A549 (cell line): ENCODE measurements at regions not wholly inside any gene's neighbourhood (a gene's known extent, or its start where the extent isn't known, plus 50 kb on each side); places are given as distances from the start of the nearest gene placed in this dataset.

Experiments used
- ATAC-seq, 2 experiments: fragments of 200-7000 bp in 1 of 2; fragments of >200 bp in 1 of 2; cut with Nextera tagmentation in 1 of 2; cut with Tn5 transposase in 1 of 2; 3 replicates each; pipeline versions ENCODE4 v1.8.0 to v1.9.1; 2018 to 2020; ENCODE audit warnings: mild to moderate bottlenecking in 1 of 2, moderate library complexity in 1 of 2
- CTCF ChIA-PET: fragments of 300-600 bp; sonication (Branson Sonifier 250); formaldehyde crosslinking; extraction: SDS; loops from one replicate; lab custom pipeline; 2021; ENCODE audit warnings: antibody characterized with exemption, inconsistent platforms; lab: Yijun Ruan, JAX
- POLR2A ChIA-PET: fragments of 350-600 bp; formaldehyde crosslinking; extraction: SDS; loops from one replicate; lab custom pipeline; 2021; ENCODE audit warnings: antibody characterized with exemption, inconsistent platforms; lab: Yijun Ruan, JAX
- DNase-seq, 2 experiments: peaks; one replicate each; pipeline versions ENCODE4 v3.0.0 to v3.0.0-alpha.2; 2011 to 2016; ENCODE audit warnings: low read depth in 1 of 2, low spot score in 1 of 2
- FAIRE-seq: peaks from 2 replicates; lab custom pipeline; 2011; peaks lifted over from hg19 to GRCh38; lab: Jason Lieb, UNC
- H3K27ac ChIP-seq, 2 experiments: fragments of >200 bp; sonication (Bioruptor Twin); formaldehyde crosslinking; 3 replicates each; pipeline ENCODE4 v1.5.1; 2016 to 2017
- H3K4me1 ChIP-seq: fragments of >200 bp; sonication (Bioruptor Twin); formaldehyde crosslinking; 3 replicates; pipeline ENCODE4 v1.6.1; 2016
- H3K4me2 ChIP-seq: fragments of >200 bp; sonication (Bioruptor Twin); formaldehyde crosslinking; 3 replicates; pipeline ENCODE4 v1.6.1; 2016
- H3K4me3 ChIP-seq: fragments of >200 bp; sonication (Bioruptor Twin); formaldehyde crosslinking; 3 replicates; pipeline ENCODE4 v1.5.1; 2016
- H3K9me3 ChIP-seq: fragments of >200 bp; sonication (Bioruptor Twin); formaldehyde crosslinking; 3 replicates; pipeline ENCODE4 v1.6.1; 2016
- ATOH8 ChIP-seq: fragments of 250-450 bp; sonication (Bioruptor Pico); IDR thresholded peaks from 2 replicates; pipeline ENCODE4 v1.5.0; 2020; ENCODE audit warnings: low read depth, mild to moderate bottlenecking, moderate library complexity
- BCL3 ChIP-seq: fragments of >200 bp; sonication (Bioruptor Twin); formaldehyde crosslinking; IDR thresholded peaks from 3 replicates; pipeline ENCODE4 v1.6.1; 2016
- CHD2 ChIP-seq: fragments of 150-350 bp; IDR thresholded peaks from 2 replicates; pipeline ENCODE4 v1.6.1; 2014; ENCODE audit warnings: low read length; ENCODE audit not compliant: partially characterized antibody
- CHD4 ChIP-seq: fragments of 200-600 bp; sonication (generic); IDR thresholded peaks from 2 replicates; pipeline ENCODE4 v1.6.1; 2016; ENCODE audit warnings: antibody characterized with exemption, mild to moderate bottlenecking, borderline replicate concordance
- E2F6 ChIP-seq: IDR thresholded peaks from 2 replicates; pipeline ENCODE4 v1.6.1; 2012; ENCODE audit warnings: low read depth, borderline replicate concordance
- EHMT2 ChIP-seq: fragments of 200-600 bp; sonication (generic); IDR thresholded peaks from 2 replicates; pipeline ENCODE4 v1.6.1; 2016; ENCODE audit warnings: antibody characterized with exemption, low read depth, mild to moderate bottlenecking, moderate library complexity
- ELK1 ChIP-seq: fragments of 150-350 bp; IDR thresholded peaks from 2 replicates; pipeline ENCODE4 v1.6.1; 2014; ENCODE audit warnings: low read depth, mild to moderate bottlenecking, low read length
- FOSL2 ChIP-seq, 2 experiments: fragments of 450-650 bp in 1 of 2; fragments of >200 bp in 1 of 2; sonication (Bioruptor Twin) in 1 of 2; formaldehyde crosslinking; IDR thresholded peaks; 2 replicates each; pipeline versions ENCODE4 v1.5.0 to v1.6.1; 2016 to 2020; ENCODE audit warnings: mild to moderate bottlenecking in 1 of 2, moderate library complexity in 1 of 2
- HOXB13 ChIP-seq: fragments of 250-450 bp; sonication (Bioruptor Pico); IDR thresholded peaks from 2 replicates; pipeline ENCODE4 v1.5.0; 2020; ENCODE audit warnings: low read depth, mild to moderate bottlenecking, moderate library complexity
- JUNB ChIP-seq: fragments of >200 bp; sonication (Bioruptor Twin); formaldehyde crosslinking; IDR thresholded peaks from 2 replicates; pipeline ENCODE4 v1.6.1; 2016
- NPAS2 ChIP-seq: fragments of 250-450 bp; sonication (Bioruptor Pico); IDR thresholded peaks from 2 replicates; pipeline ENCODE4 v1.8.0; 2022; ENCODE audit warnings: mild to moderate bottlenecking, moderate library complexity, borderline replicate concordance
- POLR2AphosphoS2 ChIP-seq: conservative IDR thresholded peaks from 2 replicates; pipeline ENCODE4 v1.6.1; 2012; ENCODE audit warnings: low read length, improper control_type of control experiment, inconsistent platforms
- RARB ChIP-seq: fragments of 250-450 bp; sonication (Bioruptor Pico); IDR thresholded peaks from 2 replicates; pipeline ENCODE4 v1.8.0; 2021; ENCODE audit warnings: mild to moderate bottlenecking, moderate library complexity
- RFX5 ChIP-seq: fragments of 450-650 bp; IDR thresholded peaks from 2 replicates; pipeline ENCODE4 v1.7.1; 2014; ENCODE audit warnings: antibody characterized with exemption, mild to moderate bottlenecking, moderate library complexity
- SREBF2 ChIP-seq: fragments of 450-650 bp; IDR thresholded peaks from 2 replicates; pipeline ENCODE4 v1.6.1; 2014; ENCODE audit warnings: mild to moderate bottlenecking, moderate library complexity
- USF2 ChIP-seq: fragments of 450-650 bp; IDR thresholded peaks from 2 replicates; pipeline ENCODE4 v1.6.1; 2014; ENCODE audit warnings: antibody characterized with exemption
- WGBS: methylation state at CpG from one replicate; pipeline ENCODE4 v1.1.6; 2017; ENCODE audit errors: missing lambda C conversion rate; 5-methylcytosine and 5-hydroxymethylcytosine counted together

GRCh38 chr7:153616711-153617325, 435.4 kb upstream of the DPP6 start:
- H3K4me2 ChIP-seq: no peak overlapping the region
- no peak overlapping the region for H3K4me3 ChIP-seq
- H3K4me1 ChIP-seq: no peaks in the 10 kb centered on the region
- no peak for ATAC-seq
- WGBS: 0% methylated on average over 8 of the region's 8 CpGs
- no peak overlapping the region for H3K27ac ChIP-seq
- ChIA-PET CTCF (interaction anchor here (1.4 kb wide), 1 partner anchor 10 kb away, joined by 3 read pairs; no protein-coding TSS in a partner anchor), POLR2A (no interaction called here)
- no peak for DNase-seq
- TF ChIP-seq RFX5 (no peak), NPAS2 (no peak), ELK1 (no peak), FOSL2 (IDR thresholded peaks at IDR 0.05) (no peak), FOSL2 (CRISPR knock-in tag; IDR thresholded peaks at IDR 0.05) (no peak), EHMT2 (no peak), E2F6 (no peak), CHD4 (no peak), RARB (CRISPR knock-in tag) (no peak), JUNB (no peak), POLR2AphosphoS2 (no peak), USF2 (no peak)
- H3K9me3 ChIP-seq: no peaks in the 10 kb centered on the region
- FAIRE-seq: no peak

- FAIRE-seq (no peak), DNase-seq (no peak), ATAC-seq (no peak)
- no peak for TF ChIP-seq HOXB13 (CRISPR knock-in tag)
- no peak for TF ChIP-seq BCL3
- no peak for TF ChIP-seq CHD2
- TF ChIP-seq SREBF2: no peak
- TF ChIP-seq RARB (CRISPR knock-in tag): no peak
- no peak for TF ChIP-seq ATOH8
- Histone ChIP-seq H3K4me3 (no peak overlapping the region), H3K9me3 (no peaks in the 10 kb centered on the region), H3K4me2 (no peak overlapping the region), H3K4me1 (no peaks in the 10 kb centered on the region), H3K27ac (no peak overlapping the region)
- POLR2A ChIA-PET: no interaction called here
- CTCF ChIA-PET: interaction anchor here (1.1 kb wide), 1 partner anchor 11 kb away, joined by 3 read pairs; no protein-coding TSS in a partner anchor
Observed at GRCh38 chr7:153627323-153627722, 424.9 kb upstream of the DPP6 start.

- no peak for DNase-seq
- no peak for ATAC-seq
- Histone ChIP-seq H3K27ac (no peak overlapping the region), H3K4me2 (no peak overlapping the region), H3K4me1 (no peaks in the 10 kb centered on the region), H3K4me3 (no peak overlapping the region), H3K9me3 (no peaks in the 10 kb centered on the region)
- ChIA-PET POLR2A (no interaction called here), CTCF (interaction anchor here (0.6 kb wide), 1 partner anchor 23 kb away, joined by 3 read pairs; no protein-coding TSS in a partner anchor)
- WGBS: 6% methylated on average over 6 of the region's 6 CpGs
- no peak for FAIRE-seq
- no peak for TF ChIP-seq CHD4
Observed at GRCh38 chr7:153628406-153628805, 423.8 kb upstream of the DPP6 start.
